ENCODE measurements at regions not wholly inside any gene's neighbourhood (a gene's known extent, or its start where the extent isn't known, plus 50 kb on each side); places are given as distances from the start of the nearest gene placed in this dataset.

DNA sequence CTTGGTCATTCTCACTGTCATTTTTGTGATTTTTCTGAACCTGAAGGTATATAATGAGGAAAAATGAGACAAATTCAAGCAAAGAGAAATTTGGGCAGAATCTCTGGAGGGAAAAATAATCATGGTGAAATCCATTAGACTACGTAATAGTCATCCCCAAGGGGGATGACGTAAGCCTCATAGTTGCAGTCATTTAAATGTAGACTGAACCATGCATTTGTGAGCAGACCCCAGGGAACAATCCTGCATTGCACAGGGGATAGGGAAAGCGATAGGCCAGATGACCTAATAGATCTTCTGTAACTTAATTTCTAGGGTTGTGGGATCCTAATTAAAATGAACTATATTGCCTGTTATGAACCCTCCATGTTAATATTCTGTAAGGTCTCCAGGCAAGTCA, 167.4 kb upstream of the C1orf21 start:
- DNase-seq, result no peak

DNA sequence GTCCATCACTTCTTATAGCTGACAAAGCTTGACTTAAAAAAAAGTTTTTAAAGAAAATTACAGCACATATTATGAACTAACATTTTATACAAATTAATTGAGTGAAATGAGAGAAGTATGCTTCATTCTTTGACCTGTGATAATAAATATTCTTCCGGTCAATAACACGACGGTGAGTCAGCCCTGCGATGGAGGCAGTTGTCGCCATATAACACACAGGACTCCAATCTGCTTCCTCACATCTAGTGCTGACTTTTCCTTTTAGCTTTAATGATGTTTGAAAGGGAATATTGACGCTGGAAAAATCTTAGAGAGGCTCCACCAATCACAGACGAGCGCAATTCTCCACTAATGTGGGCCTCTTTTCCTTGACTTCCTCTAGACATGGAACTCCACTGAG, 166.9 kb upstream of the C1orf21 start:
- no peak for DNase-seq

DNA sequence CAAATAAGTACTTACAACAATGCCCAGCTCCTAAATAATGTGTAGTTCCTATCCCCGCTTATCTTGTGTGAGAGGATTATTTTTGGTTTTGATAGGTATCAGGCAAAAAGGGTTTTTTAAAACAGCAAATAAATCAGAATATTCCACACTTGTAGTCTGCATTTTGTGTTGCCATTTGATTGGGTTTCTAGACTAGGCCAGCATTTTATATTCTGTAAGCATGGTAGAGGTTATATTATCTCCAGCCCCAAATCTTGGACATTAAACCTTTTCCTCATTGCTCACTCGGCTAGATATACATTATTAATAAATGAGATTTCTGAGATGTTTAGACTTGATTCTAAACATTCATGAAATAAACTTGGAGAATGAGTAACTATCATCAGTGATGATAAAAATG, 165.7 kb upstream of the C1orf21 start:
- DNase-seq, result no peak

DNA sequence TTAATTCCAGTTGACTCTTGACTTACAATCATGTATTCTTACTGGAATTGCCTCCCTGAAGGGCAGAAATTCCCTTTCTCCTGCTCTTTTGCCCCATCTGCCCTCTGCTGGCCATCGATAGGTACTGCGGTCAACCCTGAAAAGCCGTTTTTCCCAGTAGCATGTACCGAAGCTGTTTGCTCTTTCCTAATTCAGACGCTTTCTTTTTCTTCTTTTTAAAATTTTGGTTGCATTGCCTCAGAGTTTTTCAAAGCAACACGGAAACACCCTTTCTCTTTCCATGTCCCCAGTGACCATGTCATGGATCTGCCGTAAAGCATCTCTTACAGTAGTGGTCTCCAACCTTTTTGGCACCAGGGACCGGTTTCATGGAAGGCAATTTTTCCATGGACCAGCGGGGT, 164.2 kb upstream of the C1orf21 start:
- DNase-seq, result peak in 10 of 14 donors; percentile 0 to 45 (median 16)

DNA sequence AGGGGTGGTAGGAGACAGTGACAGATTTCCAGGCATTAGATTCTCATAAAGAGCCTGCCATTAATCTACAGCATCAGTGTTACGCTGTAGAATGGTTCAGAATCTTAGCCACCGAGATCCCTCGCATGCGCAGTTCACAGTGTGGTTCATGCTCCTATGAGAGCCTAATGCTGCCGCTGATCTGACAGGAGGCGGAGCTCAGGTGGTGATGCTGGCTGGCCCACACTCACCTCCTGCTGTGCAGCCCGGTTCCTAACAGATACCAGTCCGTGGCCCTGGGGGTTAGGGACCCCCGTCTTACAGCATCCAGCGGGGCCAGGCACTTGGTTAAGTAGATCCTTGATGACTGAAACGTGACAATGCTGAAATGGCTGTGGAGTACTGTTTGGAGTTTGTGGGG, 163.6 kb upstream of the C1orf21 start:
- DNase-seq, result peak in 1 of 14 donors; percentile 11

DNA sequence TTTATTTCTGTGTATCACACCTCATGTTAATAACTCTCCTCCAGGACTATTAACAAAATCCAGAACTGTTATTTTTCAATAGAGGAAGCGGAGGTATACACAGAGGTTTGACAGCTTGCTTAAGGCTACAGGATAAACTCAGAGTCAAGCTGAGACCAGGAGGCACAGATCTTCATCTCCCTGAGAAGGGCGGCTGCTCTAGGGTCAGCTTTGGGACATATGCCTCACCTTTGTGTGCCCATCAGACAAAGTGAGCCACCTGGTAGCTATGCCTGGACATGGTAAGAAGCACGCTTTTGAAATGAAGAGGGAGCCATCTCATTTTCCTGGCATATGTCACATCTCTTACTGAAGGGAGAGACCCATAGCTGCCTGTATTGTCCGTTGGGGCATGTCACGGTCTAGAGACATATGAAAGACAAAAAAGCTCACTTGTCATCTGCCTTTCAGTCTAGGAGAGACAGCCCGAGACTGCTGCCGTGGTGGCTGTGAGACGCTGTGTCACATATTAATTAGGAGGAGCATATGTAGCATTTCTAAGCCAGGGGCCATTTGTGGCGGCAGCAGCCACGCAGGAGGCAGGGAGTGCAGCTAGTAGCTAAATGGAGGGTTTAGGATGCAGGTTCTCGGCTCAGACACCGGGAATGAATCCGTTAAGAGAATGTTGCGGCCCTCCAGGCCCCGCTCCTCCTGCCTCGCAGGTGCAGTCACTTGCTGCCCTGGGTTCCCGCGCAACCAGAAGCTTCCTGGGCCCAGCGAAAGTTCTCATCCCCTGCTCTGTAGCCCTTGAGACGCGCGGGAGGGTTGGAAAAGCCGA, 161.3 kb upstream of the C1orf21 start:
- peak in 1 of 14 donors; percentile 70 for DNase-seq

DNA sequence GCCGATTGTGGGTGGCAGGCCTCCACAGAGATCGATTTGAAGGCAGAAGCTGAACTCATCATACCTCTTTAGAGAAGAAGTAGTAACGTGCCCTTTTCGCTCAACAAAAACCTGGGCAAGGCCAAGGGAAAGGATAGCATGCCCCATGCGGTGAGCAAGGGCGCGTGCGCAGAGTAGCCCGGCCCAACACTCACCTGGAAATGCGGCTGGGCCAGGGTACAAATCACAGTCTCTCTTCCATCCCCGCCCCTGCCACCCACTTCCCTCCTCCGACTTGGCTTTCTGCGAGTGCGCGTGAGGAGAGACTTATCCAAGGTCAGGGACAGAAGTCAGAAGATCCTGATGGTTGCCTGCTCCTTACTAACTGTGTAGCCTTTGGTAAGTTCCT, 160.7 kb upstream of the C1orf21 start:
- no peak for DNase-seq

DNA sequence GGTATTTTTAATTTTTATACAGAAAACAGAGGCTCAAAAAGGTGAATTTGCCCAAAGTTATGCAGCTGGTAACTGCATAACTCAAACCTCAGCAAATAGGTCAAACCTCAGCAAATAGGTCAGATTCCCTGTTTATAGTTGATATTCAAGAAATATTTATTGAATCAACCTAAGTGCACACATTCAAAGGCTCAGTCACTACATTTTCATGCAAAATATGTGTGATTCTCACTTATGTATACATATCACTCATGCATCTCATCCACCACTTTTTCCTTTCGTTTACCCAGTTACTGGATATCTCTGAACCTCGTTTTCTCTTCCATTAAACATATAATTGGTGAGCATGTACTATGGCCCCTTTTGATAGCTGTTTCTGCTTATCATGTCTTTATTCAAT, 158.3 kb upstream of the C1orf21 start:
- no peak for DNase-seq

DNA sequence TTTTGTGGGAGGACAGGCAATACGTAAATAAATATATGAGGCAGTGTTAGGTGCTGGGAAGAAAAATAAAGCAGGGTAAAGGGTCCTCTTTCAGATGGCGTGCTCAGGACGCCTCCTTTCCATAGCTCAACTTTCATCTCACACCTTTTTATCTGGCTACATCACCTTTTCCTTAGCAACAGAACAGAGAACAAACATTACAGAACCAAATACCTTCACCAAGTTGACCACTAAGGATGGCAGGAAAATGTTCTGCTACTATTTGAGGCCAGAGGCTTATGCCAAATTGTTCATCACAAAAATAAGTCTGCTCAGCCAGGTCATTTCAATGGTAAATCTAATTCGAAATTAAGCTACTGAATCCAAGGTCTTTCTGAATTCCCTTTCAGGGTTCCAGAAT, 149.2 kb upstream of the C1orf21 start:
- no peak for DNase-seq

DNA sequence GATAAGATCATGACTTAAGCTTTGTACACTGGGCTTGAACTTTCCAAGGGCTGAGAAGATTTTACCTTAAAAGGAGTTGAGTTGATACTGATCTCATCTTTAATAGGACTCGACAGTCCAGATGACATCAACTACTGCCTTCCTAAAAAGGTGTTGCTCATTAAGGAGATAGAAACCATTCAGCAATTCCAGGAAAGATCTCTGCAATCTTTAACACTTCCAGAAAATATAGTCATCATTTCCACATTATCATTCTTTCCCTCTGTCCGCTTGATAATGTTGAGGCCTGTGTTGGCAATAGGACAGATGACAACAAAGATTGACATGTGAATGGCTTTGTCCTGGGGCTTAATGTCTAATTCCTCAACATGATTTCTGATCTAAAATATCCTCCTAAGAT, 145.4 kb upstream of the C1orf21 start:
- no peak for DNase-seq

DNA sequence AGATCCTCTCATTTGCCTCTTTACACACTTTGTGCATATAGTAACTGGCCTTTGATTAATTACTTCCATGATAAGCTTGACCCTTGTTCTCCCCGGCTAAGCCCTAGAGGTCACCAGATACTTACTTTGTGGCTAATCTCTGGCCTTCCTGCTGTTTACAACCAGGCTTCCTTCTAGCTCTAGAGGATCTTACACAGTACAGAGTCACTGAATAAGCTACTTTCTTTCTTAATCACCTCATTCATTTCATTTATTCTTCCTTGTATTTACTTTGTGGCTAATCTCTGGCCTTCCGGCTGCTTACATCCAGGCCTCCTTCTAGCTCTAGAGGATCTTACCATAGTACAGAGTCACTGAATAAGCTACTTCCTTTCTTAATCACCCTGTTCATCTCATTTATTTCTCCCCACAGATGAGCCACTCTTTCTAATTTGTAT, 144.3 kb upstream of the C1orf21 start:
- DNase-seq, result no peak

DNA sequence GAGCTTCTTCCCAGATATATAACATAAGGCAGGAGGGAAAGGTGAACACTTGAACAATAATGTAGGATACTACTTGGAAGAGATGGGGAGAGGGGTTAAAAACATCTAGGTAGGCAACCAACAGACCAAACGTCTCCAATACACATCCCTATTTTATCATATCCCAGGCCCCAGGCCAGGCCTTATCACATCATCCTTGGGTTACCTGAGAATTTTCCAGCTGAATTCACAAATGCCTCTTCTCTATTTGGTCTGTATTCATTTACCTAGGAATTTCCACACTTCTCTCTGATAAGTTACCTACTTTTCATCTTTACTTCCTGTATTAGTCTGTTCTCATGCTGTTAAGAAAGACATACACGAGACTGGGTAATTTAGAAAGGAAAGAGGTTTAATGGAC, 141.9 kb upstream of the C1orf21 start:
- no peak for DNase-seq

DNA sequence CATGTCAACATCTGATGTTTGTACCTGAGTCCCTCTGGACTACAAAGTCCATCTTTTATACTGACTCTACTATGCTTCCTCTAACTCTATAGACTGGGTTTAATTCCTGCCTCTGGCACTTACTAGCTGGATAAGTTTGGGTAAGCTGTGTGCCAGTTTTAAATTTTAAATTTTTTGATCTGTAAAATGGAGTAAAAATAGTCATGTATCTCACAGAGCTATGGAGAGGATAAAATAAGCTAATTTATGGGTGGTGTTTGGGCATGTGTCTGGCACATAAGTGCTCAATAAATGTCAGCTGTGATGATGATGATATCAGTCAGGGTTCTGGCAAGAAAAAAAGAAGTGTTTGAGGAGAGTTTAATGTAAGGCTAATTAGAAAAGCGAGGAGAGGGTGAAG, 139.2 kb upstream of the C1orf21 start:
- DNase-seq, result no peak

DNA sequence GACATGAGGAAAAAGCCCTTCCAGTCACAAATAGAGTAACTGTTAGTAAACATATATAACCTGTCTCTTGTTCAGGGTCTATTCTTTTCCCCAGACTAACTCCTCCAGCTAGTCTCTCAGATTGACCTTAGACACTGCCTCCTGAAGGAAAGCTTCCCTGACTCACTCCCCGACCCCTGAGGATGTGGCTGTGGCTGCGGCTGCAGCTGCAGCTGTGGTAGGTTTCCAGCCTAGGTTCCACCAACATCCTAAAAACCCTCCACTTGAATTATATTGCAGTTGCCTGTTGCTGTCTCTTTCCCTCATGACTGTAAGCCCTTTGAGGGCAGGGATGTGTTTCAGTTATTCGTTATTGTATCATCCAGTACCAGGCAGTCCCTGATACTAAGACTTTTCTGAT, 132.9 kb upstream of the C1orf21 start:
- DNase-seq, result no peak

DNA sequence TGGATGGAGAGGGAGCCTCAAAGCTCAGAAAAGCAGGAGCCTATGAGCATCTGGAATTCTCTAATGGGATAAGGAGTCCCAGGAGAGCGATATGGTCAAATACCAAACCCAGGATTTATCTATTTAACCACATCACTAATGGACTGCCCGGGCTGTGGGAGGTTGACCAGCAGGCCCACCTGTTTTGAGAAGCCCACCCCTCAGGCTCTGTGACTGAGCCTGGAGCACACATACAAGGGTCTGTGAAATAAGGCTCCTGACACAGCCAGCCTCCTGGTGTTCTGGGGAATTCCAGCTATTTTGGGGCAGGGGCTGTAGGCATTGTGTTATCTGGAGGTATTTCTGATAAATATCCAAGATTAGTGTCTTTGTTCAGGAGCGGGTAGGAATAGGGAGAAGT, 132.0 kb upstream of the C1orf21 start:
- DNase-seq, result no peak

DNA sequence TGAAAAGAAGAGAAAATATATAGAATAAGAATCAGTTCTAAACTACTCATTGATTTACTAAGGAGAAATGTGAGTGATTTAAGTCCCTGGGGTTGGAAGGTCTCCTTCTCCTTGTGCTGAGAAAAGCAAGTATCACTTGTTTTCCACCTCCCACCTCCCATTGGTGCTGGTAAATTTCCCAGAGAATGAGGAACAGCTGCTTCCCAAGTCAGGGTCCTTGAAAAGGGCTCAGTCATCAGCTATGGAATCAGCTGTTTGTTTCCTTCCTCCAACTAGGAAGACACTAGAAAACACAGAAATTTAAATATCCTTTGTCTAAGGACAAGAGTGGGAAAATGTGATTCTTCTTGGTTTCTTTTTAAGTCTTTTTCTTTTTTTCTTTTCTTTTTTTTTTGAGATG, 131.3 kb upstream of the C1orf21 start:
- no peak for DNase-seq

DNA sequence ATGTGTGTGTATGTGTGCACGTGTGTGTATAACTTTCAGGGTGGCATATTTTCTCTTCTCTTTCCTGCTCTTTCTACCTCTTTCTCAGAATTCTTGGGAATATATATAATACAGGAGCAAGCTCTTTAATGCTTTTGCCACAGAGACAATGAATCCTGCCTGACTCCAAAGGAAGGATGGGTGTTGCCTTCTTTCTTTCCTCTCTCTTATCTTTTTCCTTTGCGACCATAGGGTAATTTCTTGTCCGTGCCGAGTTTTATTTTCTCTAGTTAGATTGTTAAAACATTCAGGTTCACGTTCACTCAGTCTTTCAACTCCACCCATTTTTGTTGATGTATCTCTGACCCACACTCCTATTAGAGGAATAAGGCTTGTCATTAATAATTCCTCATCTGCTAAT, 129.0 kb upstream of the C1orf21 start:
- DNase-seq, result no peak

DNA sequence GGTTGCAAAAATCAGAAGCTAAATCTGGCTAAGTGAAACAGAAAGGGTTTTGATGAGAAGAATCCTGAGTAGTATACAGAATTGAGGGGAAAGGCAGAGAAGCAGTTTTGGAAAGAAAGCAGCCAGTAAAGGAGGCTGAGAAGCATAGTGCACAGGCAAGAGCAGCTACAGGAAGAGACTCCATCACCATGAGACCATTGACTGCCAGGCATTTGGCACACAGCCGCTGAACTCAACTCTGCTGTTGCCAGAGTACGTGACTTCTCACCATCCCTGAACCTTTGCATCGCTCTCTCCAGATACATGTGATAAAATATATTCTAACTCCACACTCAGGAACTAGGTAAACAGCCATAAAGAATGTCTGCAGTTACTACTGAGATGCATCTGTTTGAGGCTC, 128.3 kb upstream of the C1orf21 start:
- no peak for DNase-seq

DNA sequence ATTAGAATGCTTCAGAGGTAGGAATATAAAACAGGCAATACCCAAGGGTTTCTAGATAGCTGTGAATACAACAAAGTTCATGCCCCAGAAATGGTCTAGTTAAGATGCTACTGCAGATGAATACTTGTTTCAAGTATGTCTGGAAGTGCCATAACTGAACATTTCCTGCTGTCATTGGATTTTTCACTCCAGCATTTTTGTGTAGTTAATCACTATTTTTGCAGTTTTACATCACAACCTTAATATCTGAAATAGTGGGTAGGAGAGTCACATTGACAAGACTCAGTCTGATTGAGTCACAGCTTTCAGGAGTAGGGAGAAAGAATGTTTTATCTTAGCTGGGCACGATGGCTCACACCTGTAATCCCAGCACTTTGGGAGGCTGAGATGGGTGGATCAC, 126.4 kb upstream of the C1orf21 start:
- DNase-seq, result no peak

DNA sequence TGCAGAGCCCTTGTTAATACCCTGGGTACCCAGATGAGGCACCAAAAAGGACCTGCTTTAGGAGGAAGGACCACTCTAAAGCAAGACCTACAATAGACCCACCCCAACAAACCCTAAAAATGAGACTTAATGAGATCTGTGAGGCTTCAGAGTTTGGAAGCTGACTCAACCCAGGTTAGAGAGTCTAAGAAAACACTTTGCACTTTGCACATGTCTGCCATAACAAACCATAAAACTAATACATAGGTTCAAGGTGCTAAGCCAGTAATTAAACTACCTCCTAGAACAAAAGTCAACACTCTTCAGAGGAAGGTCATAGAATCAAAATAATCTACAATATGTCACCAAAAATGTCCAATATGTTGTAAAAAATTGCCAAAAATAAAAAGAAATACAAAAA, 124.7 kb upstream of the C1orf21 start:
- no peak for DNase-seq

DNA sequence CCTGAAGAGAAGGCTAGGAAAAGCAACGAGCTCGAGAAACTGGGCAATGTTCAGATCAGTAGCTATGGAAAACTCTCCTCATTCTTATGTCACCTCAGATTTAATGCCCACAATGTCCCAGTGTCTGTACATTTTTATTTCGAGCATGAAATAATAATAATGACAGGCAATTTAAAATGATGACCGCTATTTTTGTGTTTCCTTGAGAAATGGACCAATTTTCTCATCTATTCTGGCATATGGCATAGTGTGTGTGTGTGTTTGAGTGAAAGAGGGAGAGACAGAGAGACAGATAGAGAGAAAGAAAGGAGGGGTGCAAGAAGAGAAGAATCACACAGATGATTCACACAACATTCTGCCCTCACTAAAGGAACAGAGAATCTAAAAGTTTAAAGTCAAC, 119.1 kb upstream of the C1orf21 start:
- DNase-seq, result no peak

DNA sequence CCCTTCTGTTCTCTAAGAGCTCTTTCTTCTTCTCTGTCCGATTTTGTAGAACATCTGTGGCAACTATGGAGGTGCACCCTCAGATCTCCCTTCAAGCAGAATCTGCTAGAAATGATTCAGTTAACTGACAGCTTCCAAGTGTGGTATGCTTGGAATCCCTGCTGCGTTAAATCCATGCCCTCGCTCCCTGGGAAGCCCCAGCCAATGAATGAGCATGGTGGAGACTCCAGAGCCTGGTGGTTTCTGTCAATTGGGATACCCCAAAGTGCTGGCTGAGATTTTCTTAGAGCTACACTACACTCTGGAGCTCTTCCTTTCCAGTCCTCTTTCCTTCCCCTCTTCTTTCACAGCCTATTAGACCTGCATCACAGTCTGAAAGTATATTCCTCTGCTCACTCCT, 116.3 kb upstream of the C1orf21 start:
- no peak for DNase-seq

DNA sequence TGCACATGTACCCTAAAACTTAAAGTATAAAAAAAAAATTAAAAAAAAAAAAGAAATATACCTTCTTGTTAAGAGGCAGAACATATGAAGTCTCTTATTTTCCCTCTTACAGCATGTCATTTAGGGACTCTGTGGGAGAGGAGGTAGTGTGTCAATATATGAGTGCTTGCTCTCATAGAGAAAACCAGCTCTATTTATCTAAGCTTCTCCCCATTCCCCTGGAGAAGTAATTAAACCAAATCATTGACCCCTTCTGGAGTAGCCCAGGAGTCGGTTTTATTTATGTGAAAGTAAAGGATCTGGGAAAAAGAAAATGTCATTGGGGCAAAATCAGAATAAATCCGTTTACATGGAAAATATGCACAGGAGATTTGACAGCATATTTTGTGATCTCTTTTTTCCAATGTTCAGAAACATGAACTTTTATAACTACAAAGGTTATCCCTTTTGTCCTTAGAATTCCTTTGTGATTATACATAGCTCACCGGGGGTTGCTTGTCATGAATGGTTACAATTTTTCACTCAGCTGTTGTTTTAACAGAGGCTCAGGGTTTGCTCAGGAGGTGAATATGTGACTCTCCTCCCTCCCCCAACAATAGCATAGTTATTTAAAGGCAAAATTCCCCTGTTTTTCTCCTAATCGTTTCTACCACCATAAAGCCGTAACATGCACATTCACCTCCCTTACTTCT, 114.5 kb upstream of the C1orf21 start:
- DNase-seq, result no peak

DNA sequence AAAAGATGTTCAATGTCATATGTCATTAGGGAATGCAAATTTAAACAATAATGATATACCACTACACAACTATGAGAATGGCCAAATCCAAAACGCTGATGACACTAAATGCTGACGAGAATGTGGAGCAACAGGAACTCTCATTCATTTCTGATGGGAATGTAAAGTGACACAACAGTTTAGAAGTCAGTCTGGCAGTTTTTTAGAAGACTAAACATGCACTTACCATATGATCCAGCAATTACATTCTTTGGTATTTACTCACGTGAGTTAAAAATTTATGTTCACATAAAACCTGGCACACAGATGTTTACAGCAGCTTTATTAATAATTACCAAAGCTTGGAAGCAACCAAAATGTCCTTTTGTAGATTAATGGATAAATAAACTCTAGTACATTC, 110.4 kb upstream of the C1orf21 start:
- DNase-seq, result no peak
